Ovary (tissue), 3 donors: ENCODE measurements at regions not wholly inside any gene's neighbourhood (a gene's known extent, or its start where the extent isn't known, plus 50 kb on each side); places are given as distances from the start of the nearest gene placed in this dataset.

Experiments
- EP300 ChIP-seq: sonication (generic); formaldehyde crosslinking; IDR thresholded peaks from one replicate; pipeline ENCODE4 v1.6.1; 2017; ENCODE audit warnings: antibody characterized with exemption
- POLR2A ChIP-seq: fragments of 450-650 bp; IDR thresholded peaks from one replicate; pipeline ENCODE4 v1.6.1; 2017; ENCODE audit warnings: antibody characterized with exemption, mild to moderate bottlenecking, moderate library complexity
- TF ChIP-seq, protein P1 (sequence below), 3 donors: fragments of 450-650 bp in 2 of 3; fragments of 200-600 bp in 1 of 3; IDR thresholded peaks; one replicate each; pipeline versions ENCODE4 v1.5.1 to v1.8.0; 2016 to 2022; ENCODE audit warnings: antibody characterized with exemption in 3 of 3, mild to moderate bottlenecking in 1 of 3
- donor health status: DM: no; HTN: no; CAD: no.

DNA sequence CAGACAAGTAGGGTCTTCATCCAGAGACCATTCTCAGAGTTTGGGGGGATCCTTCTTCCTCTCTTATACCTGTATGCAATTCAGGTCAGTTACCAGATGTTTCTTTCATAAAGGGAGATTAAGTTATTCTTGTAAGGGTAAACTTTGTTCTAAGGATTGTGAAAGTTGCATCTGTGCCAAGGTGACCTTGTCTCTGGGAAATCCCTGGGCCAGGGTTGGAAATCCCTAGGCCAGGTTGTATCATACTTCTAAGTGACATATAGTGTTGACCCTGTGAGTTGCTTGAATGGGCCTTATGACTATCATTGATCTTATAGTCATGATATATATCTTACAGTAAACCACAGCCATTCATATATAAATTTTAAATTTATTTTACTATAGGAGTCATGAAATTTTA is 436.9 kb downstream of the RMST start:
- TF ChIP-seq POLR2A, result no peak
- TF ChIP-seq, protein P1, sequence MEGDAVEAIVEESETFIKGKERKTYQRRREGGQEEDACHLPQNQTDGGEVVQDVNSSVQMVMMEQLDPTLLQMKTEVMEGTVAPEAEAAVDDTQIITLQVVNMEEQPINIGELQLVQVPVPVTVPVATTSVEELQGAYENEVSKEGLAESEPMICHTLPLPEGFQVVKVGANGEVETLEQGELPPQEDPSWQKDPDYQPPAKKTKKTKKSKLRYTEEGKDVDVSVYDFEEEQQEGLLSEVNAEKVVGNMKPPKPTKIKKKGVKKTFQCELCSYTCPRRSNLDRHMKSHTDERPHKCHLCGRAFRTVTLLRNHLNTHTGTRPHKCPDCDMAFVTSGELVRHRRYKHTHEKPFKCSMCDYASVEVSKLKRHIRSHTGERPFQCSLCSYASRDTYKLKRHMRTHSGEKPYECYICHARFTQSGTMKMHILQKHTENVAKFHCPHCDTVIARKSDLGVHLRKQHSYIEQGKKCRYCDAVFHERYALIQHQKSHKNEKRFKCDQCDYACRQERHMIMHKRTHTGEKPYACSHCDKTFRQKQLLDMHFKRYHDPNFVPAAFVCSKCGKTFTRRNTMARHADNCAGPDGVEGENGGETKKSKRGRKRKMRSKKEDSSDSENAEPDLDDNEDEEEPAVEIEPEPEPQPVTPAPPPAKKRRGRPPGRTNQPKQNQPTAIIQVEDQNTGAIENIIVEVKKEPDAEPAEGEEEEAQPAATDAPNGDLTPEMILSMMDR (IDR thresholded peaks at IDR 0.05), result no peak
- no peak for TF ChIP-seq EP300
